ENCODE measurements at regions not wholly inside any gene's neighbourhood (a gene's known extent, or its start where the extent isn't known, plus 50 kb on each side); places are given as distances from the start of the nearest gene placed in this dataset.

- Histone ChIP-seq H3K9me3 (ENCODE audit: control insufficient read depth, low read length) (no peaks in the 10 kb centered on the region), H3K9ac (ENCODE audit: low read length) (peak overlapping the region; percentile 53), H3K4me3 (ENCODE audit: low read length) (peak overlapping the region; percentile 63), H3K27me3 (replicated peaks; ENCODE audit: control insufficient read depth, insufficient read depth, low read length) (no peaks in the 10 kb centered on the region), H3K4me1 (ENCODE audit: control insufficient read depth, insufficient read depth, low read length) (peaks cover 36% of the 10 kb centered on the region), H3K36me3 (ENCODE audit: control insufficient read depth, insufficient read depth, low read length, severe bottlenecking) (no peaks in the 10 kb centered on the region)
- no peak for DNase-seq (ENCODE audit: low read depth)
These were observed 66.7 kb upstream of the RIPOR2 start for GRCh38 chr6:25002326-25003091.

- H3K9ac ChIP-seq (ENCODE audit: low read length), result no peak overlapping the region
- no peaks in the 10 kb centered on the region for H3K9me3 ChIP-seq (ENCODE audit: control insufficient read depth, low read length)
- peaks cover 37% of the 10 kb centered on the region for H3K4me1 ChIP-seq (ENCODE audit: control insufficient read depth, insufficient read depth, low read length)
- H3K27me3 ChIP-seq (replicated peaks; ENCODE audit: control insufficient read depth, insufficient read depth, low read length), result no peaks in the 10 kb centered on the region
- no peak for DNase-seq (ENCODE audit: low read depth)
- H3K4me3 ChIP-seq (ENCODE audit: low read length), result no peak overlapping the region
- no peaks in the 10 kb centered on the region for H3K36me3 ChIP-seq (ENCODE audit: control insufficient read depth, insufficient read depth, low read length, severe bottlenecking)
These were observed 68.6 kb upstream of the RIPOR2 start for GRCh38 chr6:25004357-25004756.

GRCh38 chr6:25005010-25005409 lies 69.2 kb upstream of the RIPOR2 start:
- Histone ChIP-seq H3K4me3 (ENCODE audit: low read length) (no peak overlapping the region), H3K9me3 (ENCODE audit: control insufficient read depth, low read length) (no peaks in the 10 kb centered on the region), H3K36me3 (ENCODE audit: control insufficient read depth, insufficient read depth, low read length, severe bottlenecking) (no peaks in the 10 kb centered on the region), H3K9ac (ENCODE audit: low read length) (no peak overlapping the region), H3K4me1 (ENCODE audit: control insufficient read depth, insufficient read depth, low read length) (peaks cover 37% of the 10 kb centered on the region), H3K27me3 (replicated peaks; ENCODE audit: control insufficient read depth, insufficient read depth, low read length) (no peaks in the 10 kb centered on the region)
- no peak for DNase-seq (ENCODE audit: low read depth)

- H3K9me3 ChIP-seq (ENCODE audit: control insufficient read depth, low read length), result no peaks in the 10 kb centered on the region
- H3K27me3 ChIP-seq (replicated peaks; ENCODE audit: control insufficient read depth, insufficient read depth, low read length), result no peaks in the 10 kb centered on the region
- H3K9ac ChIP-seq (ENCODE audit: low read length), result peak overlapping the region; percentile 75
These were observed 70.3 kb upstream of the RIPOR2 start for GRCh38 chr6:25006075-25006474.

GRCh38 chr6:25006565-25007001 lies 70.8 kb upstream of the RIPOR2 start:
- H3K9me3 ChIP-seq (ENCODE audit: control insufficient read depth, low read length), result no peaks in the 10 kb centered on the region
- H3K36me3 ChIP-seq (ENCODE audit: control insufficient read depth, insufficient read depth, low read length, severe bottlenecking), result no peaks in the 10 kb centered on the region
- no peaks in the 10 kb centered on the region for H3K27me3 ChIP-seq (replicated peaks; ENCODE audit: control insufficient read depth, insufficient read depth, low read length)
- H3K4me1 ChIP-seq (ENCODE audit: control insufficient read depth, insufficient read depth, low read length), result peaks cover 48% of the 10 kb centered on the region
- DNase-seq (ENCODE audit: low read depth), result peak; percentile 43
- peak overlapping the region; percentile 75 for H3K9ac ChIP-seq (ENCODE audit: low read length)
- peak overlapping the region; percentile 16 for H3K4me3 ChIP-seq (ENCODE audit: low read length)

More at GRCh38 chr6:25006075-25006474, 70.3 kb upstream of the RIPOR2 start:
- DNase-seq (ENCODE audit: low read depth), result no peak
- Histone ChIP-seq H3K4me3 (ENCODE audit: low read length) (no peak overlapping the region), H3K4me1 (ENCODE audit: control insufficient read depth, insufficient read depth, low read length) (peaks cover 43% of the 10 kb centered on the region), H3K36me3 (ENCODE audit: control insufficient read depth, insufficient read depth, low read length, severe bottlenecking) (no peaks in the 10 kb centered on the region)

- H3K36me3 ChIP-seq (ENCODE audit: control insufficient read depth, insufficient read depth, low read length, severe bottlenecking), result no peaks in the 10 kb centered on the region
- DNase-seq (ENCODE audit: low read depth), result no peak
- H3K9ac ChIP-seq (ENCODE audit: low read length), result peak overlapping the region; percentile 75
- peaks cover 54% of the 10 kb centered on the region for H3K4me1 ChIP-seq (ENCODE audit: control insufficient read depth, insufficient read depth, low read length)
- H3K27me3 ChIP-seq (replicated peaks; ENCODE audit: control insufficient read depth, insufficient read depth, low read length), result no peaks in the 10 kb centered on the region
- H3K4me3 ChIP-seq (ENCODE audit: low read length), result peak overlapping the region; percentile 16
- H3K9me3 ChIP-seq (ENCODE audit: control insufficient read depth, low read length), result no peaks in the 10 kb centered on the region
These were observed 71.5 kb upstream of the RIPOR2 start for GRCh38 chr6:25007269-25007699.

- H3K4me1 ChIP-seq (ENCODE audit: control insufficient read depth, insufficient read depth, low read length), result peaks cover 65% of the 10 kb centered on the region
- H3K27me3 ChIP-seq (replicated peaks; ENCODE audit: control insufficient read depth, insufficient read depth, low read length), result no peaks in the 10 kb centered on the region
- H3K9me3 ChIP-seq (ENCODE audit: control insufficient read depth, low read length), result no peaks in the 10 kb centered on the region
- no peak overlapping the region for H3K4me3 ChIP-seq (ENCODE audit: low read length)
- no peaks in the 10 kb centered on the region for H3K36me3 ChIP-seq (ENCODE audit: control insufficient read depth, insufficient read depth, low read length, severe bottlenecking)
- H3K9ac ChIP-seq (ENCODE audit: low read length), result no peak overlapping the region
- no peak for DNase-seq (ENCODE audit: low read depth)
These were observed 73.1 kb upstream of the RIPOR2 start for GRCh38 chr6:25008707-25009392.

GRCh38 chr6:25009393-25009710 lies 73.6 kb upstream of the RIPOR2 start:
- peaks cover 70% of the 10 kb centered on the region for H3K4me1 ChIP-seq (ENCODE audit: control insufficient read depth, insufficient read depth, low read length)
- no peak for DNase-seq (ENCODE audit: low read depth)
- H3K36me3 ChIP-seq (ENCODE audit: control insufficient read depth, insufficient read depth, low read length, severe bottlenecking), result no peaks in the 10 kb centered on the region
- no peaks in the 10 kb centered on the region for H3K27me3 ChIP-seq (replicated peaks; ENCODE audit: control insufficient read depth, insufficient read depth, low read length)
- no peak overlapping the region for H3K4me3 ChIP-seq (ENCODE audit: low read length)
- H3K9me3 ChIP-seq (ENCODE audit: control insufficient read depth, low read length), result no peaks in the 10 kb centered on the region
- no peak overlapping the region for H3K9ac ChIP-seq (ENCODE audit: low read length)

GRCh38 chr6:25010176-25010575 lies 74.4 kb upstream of the RIPOR2 start:
- Histone ChIP-seq H3K9me3 (ENCODE audit: control insufficient read depth, low read length) (no peaks in the 10 kb centered on the region), H3K4me1 (ENCODE audit: control insufficient read depth, insufficient read depth, low read length) (peaks cover 73% of the 10 kb centered on the region), H3K36me3 (ENCODE audit: control insufficient read depth, insufficient read depth, low read length, severe bottlenecking) (no peaks in the 10 kb centered on the region), H3K27me3 (replicated peaks; ENCODE audit: control insufficient read depth, insufficient read depth, low read length) (no peaks in the 10 kb centered on the region), H3K9ac (ENCODE audit: low read length) (no peak overlapping the region), H3K4me3 (ENCODE audit: low read length) (no peak overlapping the region)
- no peak for DNase-seq (ENCODE audit: low read depth)

- peak overlapping the region; percentile 36 for H3K9ac ChIP-seq (ENCODE audit: low read length)
- peaks cover 72% of the 10 kb centered on the region for H3K4me1 ChIP-seq (ENCODE audit: control insufficient read depth, insufficient read depth, low read length)
- H3K27me3 ChIP-seq (replicated peaks; ENCODE audit: control insufficient read depth, insufficient read depth, low read length), result no peaks in the 10 kb centered on the region
- H3K36me3 ChIP-seq (ENCODE audit: control insufficient read depth, insufficient read depth, low read length, severe bottlenecking), result no peaks in the 10 kb centered on the region
- DNase-seq (ENCODE audit: low read depth), result peak; percentile 78
- no peaks in the 10 kb centered on the region for H3K9me3 ChIP-seq (ENCODE audit: control insufficient read depth, low read length)
- H3K4me3 ChIP-seq (ENCODE audit: low read length), result peak overlapping the region; percentile 45
These were observed 75.3 kb upstream of the RIPOR2 start for GRCh38 chr6:25010902-25011625.

- DNase-seq (ENCODE audit: low read depth), result peak; percentile 86
- Histone ChIP-seq H3K36me3 (ENCODE audit: control insufficient read depth, insufficient read depth, low read length, severe bottlenecking) (no peaks in the 10 kb centered on the region), H3K4me1 (ENCODE audit: control insufficient read depth, insufficient read depth, low read length) (peaks cover 62% of the 10 kb centered on the region), H3K9ac (ENCODE audit: low read length) (peak overlapping the region; percentile 50), H3K9me3 (ENCODE audit: control insufficient read depth, low read length) (no peaks in the 10 kb centered on the region), H3K27me3 (replicated peaks; ENCODE audit: control insufficient read depth, insufficient read depth, low read length) (no peaks in the 10 kb centered on the region), H3K4me3 (ENCODE audit: low read length) (peak overlapping the region; percentile 50)
These were observed 76.9 kb upstream of the RIPOR2 start for GRCh38 chr6:25012657-25013056.

Measured in adipocyte (in vitro differentiated cells).